NOMO-1 treated with dmso at 0.1 percent for 144 hours (cell line): ENCODE measurements at regions not wholly inside any gene's neighbourhood (a gene's known extent, or its start where the extent isn't known, plus 50 kb on each side); places are given as distances from the start of the nearest gene placed in this dataset.
"Not testable (repeated sequence)": the region's sequence is repeated elsewhere in the genome, so short reads cannot be mapped to it uniquely, and the experiment has no call there.

Experiments
- DNase-seq: peaks from one replicate; lab custom pipeline; 2025; ENCODE audit not compliant: unreplicated experiment; lab: John Stamatoyannopoulos, UW

DNA sequence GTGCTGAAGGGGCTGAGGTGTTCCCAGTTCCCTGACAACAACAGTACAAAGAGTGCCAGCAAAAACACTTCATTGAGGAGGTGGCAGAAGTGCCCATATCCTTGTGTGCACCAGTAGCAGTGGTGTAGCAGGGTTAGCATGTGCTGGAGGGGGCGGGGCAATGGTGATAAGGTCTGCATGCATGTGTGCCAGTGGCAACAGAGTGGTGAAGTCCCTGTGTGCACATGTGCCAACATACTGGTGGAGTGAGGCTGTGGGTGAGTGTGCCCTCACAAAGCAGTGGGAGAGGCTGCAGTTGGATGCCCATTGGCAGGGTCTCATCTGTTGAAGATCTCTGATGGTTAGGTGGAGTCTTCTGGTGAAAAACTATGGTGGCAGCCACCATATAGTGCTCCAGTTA is 994.6 kb downstream of the PCDH19 start:
- DNase-seq = no peak

- no peak for DNase-seq
These were observed 996.8 kb downstream of the PCDH19 start for GRCh38 chrX:99413317-99413716.

GRCh38 chrX:99398545-99398944 is 1011.5 kb downstream of the PCDH19 start:
- no peak for DNase-seq

- no peak for DNase-seq
These were observed 1012.2 kb downstream of the PCDH19 start for GRCh38 chrX:99397879-99398278.

- DNase-seq = no peak
These were observed 1015.6 kb downstream of the PCDH19 start for GRCh38 chrX:99394456-99394855.

DNA sequence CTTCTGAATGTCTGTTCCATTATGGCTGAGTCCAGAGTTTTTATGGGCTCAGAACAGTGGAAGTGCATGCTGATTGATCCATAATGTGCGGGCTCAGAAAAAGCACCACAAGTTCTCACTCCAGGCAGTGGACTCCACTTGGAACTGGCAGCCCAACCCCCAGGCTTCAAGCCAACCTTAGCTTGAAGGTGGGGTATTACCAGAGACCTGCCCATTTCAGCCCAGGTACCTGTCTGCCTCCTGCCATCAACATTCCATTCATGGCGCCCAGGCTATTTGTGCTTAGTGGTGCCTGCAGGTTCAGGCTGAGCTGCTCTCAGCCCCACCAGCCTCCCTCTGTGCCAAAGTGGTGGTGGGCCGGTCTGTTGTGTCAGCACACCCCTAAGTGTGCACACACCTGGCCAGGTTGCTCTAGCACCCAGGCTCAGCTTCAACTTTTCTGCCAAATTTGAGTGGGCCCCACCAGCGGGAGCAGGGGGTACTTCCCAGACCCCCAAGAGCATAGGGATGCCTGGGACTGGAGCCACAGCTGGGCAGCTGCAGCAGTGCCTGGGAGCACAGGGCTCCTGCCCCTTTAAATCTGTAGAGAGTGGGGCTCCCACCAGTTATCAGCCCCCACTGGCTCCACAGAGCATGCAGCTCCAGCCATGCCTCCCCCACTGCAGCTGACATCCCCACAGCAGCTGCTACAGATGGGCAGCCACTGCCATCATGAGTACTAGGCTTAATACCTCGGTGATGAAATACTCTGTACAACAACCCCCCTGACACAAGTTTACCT is 1025.3 kb downstream of the PCDH19 start:
- no peak for DNase-seq

- no peak for DNase-seq
These were observed 1026.3 kb downstream of the PCDH19 start for GRCh38 chrX:99383786-99384185.

DNA sequence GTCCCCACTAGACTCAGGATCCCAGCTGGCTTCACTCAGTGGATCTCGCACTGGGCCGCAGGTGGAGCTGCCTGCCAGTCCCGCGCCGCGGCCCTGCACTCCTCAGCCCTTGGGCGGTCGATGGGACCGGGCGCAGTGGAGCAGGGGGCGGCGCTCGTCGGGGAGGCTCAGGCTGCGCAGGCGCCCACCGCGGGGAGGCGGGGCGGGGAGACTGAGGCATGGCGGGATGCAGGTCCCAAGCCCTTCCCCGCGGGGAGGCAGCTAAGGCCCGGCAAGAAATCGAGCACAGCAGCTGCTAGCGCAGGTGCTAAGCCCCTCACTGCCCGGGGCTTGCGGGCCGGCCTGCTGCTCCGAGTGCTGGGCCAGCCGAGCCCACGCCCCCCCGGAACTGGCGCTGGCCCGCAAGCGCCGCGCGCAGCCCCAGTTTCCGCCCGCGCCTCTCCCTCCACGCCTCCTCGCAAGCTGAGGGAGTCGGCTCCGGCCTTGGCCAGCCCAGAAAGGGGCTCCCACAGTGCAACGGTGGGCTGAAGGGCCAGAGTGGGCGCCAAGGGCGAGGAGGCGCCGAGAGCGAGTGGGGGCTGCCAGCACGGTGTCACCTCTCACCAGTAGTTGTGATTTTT is 1038.0 kb downstream of the PCDH19 start:
- DNase-seq = no peak

GRCh38 chrX:99353412-99353811 is 1056.7 kb downstream of the PCDH19 start:
- DNase-seq = no peak

DNA sequence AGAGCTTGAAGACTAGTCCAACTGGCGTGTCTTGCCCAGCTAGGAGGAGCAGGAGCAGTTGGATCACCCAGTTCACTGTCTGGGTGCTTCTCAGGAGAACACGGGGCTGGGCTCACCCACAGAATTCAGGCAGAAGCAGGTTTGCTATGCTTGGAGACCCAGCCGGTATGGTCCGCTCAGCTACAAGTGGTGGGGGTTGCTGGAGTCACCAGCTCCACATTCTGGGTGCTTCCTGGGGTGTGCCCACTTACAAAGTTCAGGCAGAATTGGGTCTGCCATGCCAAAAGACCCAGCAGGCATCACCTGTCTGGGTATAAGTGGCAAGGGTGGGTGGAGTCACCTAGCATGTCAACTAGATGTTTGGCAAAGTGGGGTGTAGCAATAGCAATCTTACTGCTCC is 1061.8 kb downstream of the PCDH19 start:
- no peak for DNase-seq

- no peak for DNase-seq
These were observed 1101.8 kb downstream of the PCDH19 start for GRCh38 chrX:99308302-99308701.

DNA sequence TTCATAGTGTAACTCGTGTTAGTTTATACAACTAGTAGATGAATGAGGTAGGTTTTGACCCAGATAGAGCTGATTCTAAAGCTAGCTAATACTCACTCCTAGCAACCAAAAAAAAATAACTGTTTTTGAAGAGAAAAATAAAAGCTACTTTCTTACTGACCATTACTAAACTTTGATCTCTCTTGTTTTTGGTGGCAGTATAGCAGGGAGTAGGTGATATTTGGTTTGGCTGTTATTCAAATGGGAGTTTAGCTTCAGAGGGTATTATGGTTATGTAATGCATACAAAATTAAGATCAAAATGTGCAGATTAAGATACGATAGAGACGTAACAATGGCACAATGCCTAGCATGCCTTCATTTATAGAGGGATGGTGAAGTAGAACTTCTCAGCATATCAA is 1104.5 kb downstream of the PCDH19 start:
- no peak for DNase-seq

DNA sequence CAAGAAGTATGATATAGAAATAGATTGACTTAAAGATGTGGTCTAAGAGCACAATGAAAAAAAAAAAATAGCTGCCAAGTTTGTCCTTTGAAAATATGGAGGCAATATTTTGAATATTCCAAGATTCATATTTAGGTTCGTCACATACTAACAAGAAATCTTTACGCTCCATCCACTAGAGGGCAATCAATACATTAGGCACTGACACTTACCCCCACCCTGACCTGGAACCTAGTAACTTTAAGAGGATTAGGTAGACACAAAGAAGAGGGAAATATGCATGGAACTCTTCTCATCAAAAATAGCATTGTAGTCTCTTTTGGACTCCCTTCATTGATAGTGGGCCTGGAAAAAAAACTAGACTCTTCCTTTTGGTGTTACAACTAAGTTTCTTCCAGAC is 1108.1 kb downstream of the PCDH19 start:
- DNase-seq = no peak

GRCh38 chrX:99271641-99272040 is 1138.4 kb downstream of the PCDH19 start:
- no peak for DNase-seq

- no peak for DNase-seq
These were observed 1143.8 kb downstream of the PCDH19 start for GRCh38 chrX:99266255-99266654.

DNA sequence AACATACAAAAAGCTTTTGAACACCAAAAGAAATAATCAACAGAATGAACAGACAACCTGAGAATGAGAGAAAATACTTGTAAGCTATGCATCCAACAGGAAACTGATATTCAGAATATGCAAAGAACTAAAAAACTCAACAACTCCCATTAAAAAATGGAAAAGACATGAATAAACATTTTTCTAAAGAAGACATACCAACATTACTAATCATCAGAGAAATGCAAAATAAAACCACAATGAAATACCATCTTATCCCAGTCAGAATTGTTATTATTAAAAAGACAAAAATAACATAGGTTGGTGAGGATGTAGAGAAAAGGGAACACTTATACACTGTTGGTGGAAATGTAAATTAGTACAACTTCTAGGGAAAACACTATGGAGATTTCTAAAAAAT is 1161.9 kb downstream of the PCDH19 start:
- DNase-seq = no peak

- no peak for DNase-seq
These were observed 1168.1 kb downstream of the PCDH19 start for GRCh38 chrX:99242001-99242400.

DNA sequence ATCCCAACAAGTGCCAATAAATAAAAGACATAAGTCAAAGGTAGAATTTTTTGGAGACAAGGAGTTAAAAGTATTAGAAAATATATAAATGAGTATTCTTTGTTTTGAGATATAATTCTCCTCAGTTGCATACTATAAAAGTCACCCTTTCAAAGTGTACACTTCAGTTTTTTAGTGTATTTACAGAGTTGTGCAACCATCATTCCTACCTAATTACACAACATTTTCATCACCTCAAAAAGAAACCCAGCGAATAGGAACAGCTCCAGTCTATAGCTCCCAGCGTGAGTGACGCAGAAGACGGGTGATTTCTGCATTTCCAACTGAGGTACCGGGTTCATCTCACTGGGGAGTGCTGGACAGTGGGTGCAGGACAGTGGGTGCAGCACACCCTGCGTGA is 1175.7 kb downstream of the PCDH19 start:
- not testable (repeated sequence) for DNase-seq

GRCh38 chrX:99192421-99192820 is 1217.7 kb downstream of the PCDH19 start:
- no peak for DNase-seq

GRCh38 chrX:99184153-99184552 is 1225.9 kb downstream of the PCDH19 start:
- no peak for DNase-seq

DNA sequence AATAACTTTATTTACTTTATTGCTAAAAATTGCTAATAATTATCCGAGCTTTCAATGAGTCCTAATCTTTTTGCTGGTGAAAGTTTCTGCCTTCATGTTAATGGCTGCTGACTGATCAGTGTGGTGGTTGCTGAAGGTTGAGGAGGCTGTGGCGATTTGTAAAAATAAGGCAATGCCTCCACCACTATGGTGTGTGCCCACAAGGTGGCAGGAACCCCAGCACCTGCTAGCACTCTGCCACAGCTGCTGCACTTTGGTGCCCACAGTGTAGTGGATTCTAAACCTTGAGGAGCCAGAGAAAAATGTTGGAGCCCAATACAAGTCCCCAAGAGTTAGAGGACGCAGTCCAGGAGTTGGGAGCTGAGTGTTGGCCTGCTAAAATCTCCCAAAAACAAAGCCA is 1237.1 kb downstream of the PCDH19 start:
- DNase-seq = no peak

GRCh38 chrX:99142745-99143144 is 1267.3 kb downstream of the PCDH19 start:
- no peak for DNase-seq

DNA sequence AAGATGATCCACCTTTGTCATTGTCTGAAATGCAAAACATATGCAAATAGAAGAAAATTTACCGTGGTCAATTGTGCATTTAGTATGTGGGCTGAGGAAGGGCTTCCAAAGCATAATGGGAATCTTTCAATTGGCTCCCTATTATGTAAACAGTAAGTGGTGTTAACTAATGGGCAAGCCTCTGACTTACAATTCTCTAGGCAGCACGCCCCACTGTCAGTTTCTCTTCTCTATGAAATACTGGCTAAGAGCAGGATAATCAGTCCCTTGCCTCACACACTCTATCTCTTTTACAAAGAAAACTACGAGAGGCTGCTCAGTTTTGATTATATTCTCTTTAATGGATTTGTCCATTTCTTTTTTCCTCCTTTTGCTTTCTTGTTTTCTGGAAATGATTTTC is 1272.6 kb downstream of the PCDH19 start:
- DNase-seq = no peak
